DND-41 (cell line): ENCODE measurements at regions not wholly inside any gene's neighbourhood (a gene's known extent, or its start where the extent isn't known, plus 50 kb on each side); places are given as distances from the start of the nearest gene placed in this dataset.

ENCODE experiments used
- CTCF ChIP-seq: IDR thresholded peaks from 2 replicates; pipeline ENCODE4 v1.5.1; 2012; ENCODE audit warnings: borderline replicate concordance, low read length, moderate library complexity, mild to moderate bottlenecking; ENCODE audit not compliant: poor library complexity, severe bottlenecking; ENCODE audit errors: extremely low read depth
- EZH2 ChIP-seq: IDR thresholded peaks from 3 replicates; pipeline ENCODE4 v1.6.1; 2012; ENCODE audit warnings: borderline replicate concordance, low read depth, mild to moderate bottlenecking, moderate library complexity, low read length, inconsistent platforms; ENCODE audit not compliant: severe bottlenecking

DNA sequence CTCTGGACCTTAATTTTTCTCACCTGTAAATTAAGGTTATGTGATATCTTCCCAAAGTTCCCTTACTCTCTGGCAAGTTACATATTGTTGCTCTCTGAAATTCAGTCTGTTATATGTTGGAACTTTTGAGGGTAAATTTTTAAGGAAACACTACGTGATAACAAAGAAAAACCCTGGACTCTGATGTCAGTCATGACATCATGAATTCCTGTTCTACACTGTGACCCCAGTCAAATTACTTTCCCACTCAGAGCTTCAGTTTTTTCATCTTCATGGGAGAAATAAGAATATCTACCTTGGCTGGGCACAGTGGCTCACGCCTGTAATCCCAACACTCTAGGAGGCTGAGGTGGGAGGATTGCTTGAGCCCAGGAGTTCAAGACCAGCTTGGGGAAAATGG is 164.6 kb upstream of the RALGAPA2 start:
- TF ChIP-seq CTCF (no peak), EZH2 (no peak)
